ENCODE measurements at regions not wholly inside any gene's neighbourhood (a gene's known extent, or its start where the extent isn't known, plus 50 kb on each side); places are given as distances from the start of the nearest gene placed in this dataset.

- no peak for DNase-seq (ENCODE audit: insufficient read length, low spot score)
- FAIRE-seq: no peak
- no peak for TF ChIP-seq CTCF (IDR thresholded peaks at IDR 0.05; ENCODE audit: insufficient read depth, missing control alignments)
Measured at GRCh38 chr2:3040496-3041140, 337.0 kb downstream of the EIPR1 start.

GRCh38 chr2:3040066-3040428, 337.6 kb downstream of the EIPR1 start:
- TF ChIP-seq CTCF (IDR thresholded peaks at IDR 0.05; ENCODE audit: insufficient read depth, missing control alignments): no peak
- DNase-seq (ENCODE audit: insufficient read length, low spot score) (no peak), FAIRE-seq (no peak)

- no peak for FAIRE-seq
- no peak for DNase-seq (ENCODE audit: insufficient read length, low spot score)
- no peak for TF ChIP-seq CTCF (IDR thresholded peaks at IDR 0.05; ENCODE audit: insufficient read depth, missing control alignments)
Measured at GRCh38 chr2:3039188-3040065, 338.2 kb downstream of the EIPR1 start.

GRCh38 chr2:3038636-3039035, 339.0 kb downstream of the EIPR1 start:
- TF ChIP-seq CTCF (IDR thresholded peaks at IDR 0.05; ENCODE audit: insufficient read depth, missing control alignments): no peak
- no peak for FAIRE-seq
- no peak for DNase-seq (ENCODE audit: insufficient read length, low spot score)

- no peak for DNase-seq (ENCODE audit: insufficient read length, low spot score)
- no peak for FAIRE-seq
- no peak for TF ChIP-seq CTCF (IDR thresholded peaks at IDR 0.05; ENCODE audit: insufficient read depth, missing control alignments)
Measured at GRCh38 chr2:3037196-3038194, 340.1 kb downstream of the EIPR1 start.

GRCh38 chr2:3036432-3037125, 341.0 kb downstream of the EIPR1 start:
- TF ChIP-seq CTCF (IDR thresholded peaks at IDR 0.05; ENCODE audit: insufficient read depth, missing control alignments): no peak
- no peak for FAIRE-seq
- no peak for DNase-seq (ENCODE audit: insufficient read length, low spot score)

Data from D721Med (cell line).